K562 (cell line): ENCODE measurements at regions not wholly inside any gene's neighbourhood (a gene's known extent, or its start where the extent isn't known, plus 50 kb on each side); places are given as distances from the start of the nearest gene placed in this dataset.

ENCODE experiments used
- ATAC-seq: fragments of 200-7000 bp; cut with Tn5 transposase; 3 replicates; pipeline ENCODE4 v1.9.1; 2020; ENCODE audit warnings: moderate library complexity
- BruUV-seq: library from RNA; stranded (reverse); fragments of 400-500 nt; replicated peaks from 2 replicates; lab custom pipeline; 2021; lab: Mats Ljungman, UMichigan
- CTCF ChIA-PET: fragments of 300-600 bp; formaldehyde crosslinking; extraction: SDS; loops from one replicate; lab custom pipeline; 2021; ENCODE audit warnings: low intra/inter-chr PET ratio; lab: Yijun Ruan, JAX
- POLR2A ChIA-PET: fragments of 300-600, 350-650 bp; sonication (Branson Sonifier 250); formaldehyde crosslinking; extraction: SDS; loops from one replicate; lab custom pipeline; 2021; ENCODE audit warnings: antibody characterized with exemption, inconsistent platforms; lab: Yijun Ruan, JAX
- DNase-seq, 4 experiments: peaks; one replicate each; pipeline versions ENCODE4 v3.0.0 to v3.0.0-alpha.2; 2011 to 2018; ENCODE audit warnings: low spot score in 3 of 4, mixed read lengths in 3 of 4; ENCODE audit errors: extremely low read depth in 1 of 4
- FAIRE-seq: peaks from 2 replicates; lab custom pipeline; 2011; peaks lifted over from hg19 to GRCh38; lab: Jason Lieb, UNC
- H2AFZ ChIP-seq: 2 replicates; pipeline ENCODE4 v1.6.0; 2011; ENCODE audit warnings: low read depth, low read length, control low read depth, inconsistent platforms
- H3K27ac ChIP-seq: fragments of 200-600 bp; 3 replicates; pipeline ENCODE4 v1.8.0; 2011; ENCODE audit warnings: low read depth, mild to moderate bottlenecking, control low read depth, inconsistent platforms, low read length, moderate library complexity, mixed read lengths; ENCODE audit errors: extremely low read depth
- H3K27me3 ChIP-seq, 2 experiments: fragments of 300-600 bp in 1 of 2; 2 replicates in 1 of 2; 3 replicates in 1 of 2; pipeline versions ENCODE4 v1.6.0 to v1.8.0; 2011; ENCODE audit warnings: inconsistent platforms in 2 of 2, low read length in 2 of 2, mild to moderate bottlenecking in 1 of 2, mixed read lengths in 1 of 2, moderate library complexity in 1 of 2; ENCODE audit not compliant: control insufficient read depth in 2 of 2, insufficient read depth in 2 of 2
- H3K36me3 ChIP-seq: fragments of 300-600 bp; 3 replicates; pipeline ENCODE4 v1.8.0; 2011; ENCODE audit warnings: mild to moderate bottlenecking, low read length, inconsistent platforms; ENCODE audit not compliant: control insufficient read depth, insufficient read depth
- H3K4me1 ChIP-seq, 2 experiments: fragments of 200-600 bp in 1 of 2; replicated peaks in 1 of 2; 2 replicates in 1 of 2; 3 replicates in 1 of 2; pipeline versions ENCODE4 v1.5.1 to v1.8.0; 2011; ENCODE audit warnings: inconsistent platforms in 2 of 2, low read length in 2 of 2, mild to moderate bottlenecking in 1 of 2, mixed read lengths in 1 of 2, moderate library complexity in 1 of 2; ENCODE audit not compliant: control insufficient read depth in 2 of 2, insufficient read depth in 2 of 2
- H3K4me2 ChIP-seq: 2 replicates; pipeline ENCODE4 v1.6.1; 2011; ENCODE audit warnings: low read length, control low read depth, inconsistent platforms, mixed read lengths; ENCODE audit not compliant: insufficient read depth
- H3K4me3 ChIP-seq: fragments of 200-600 bp; sonication (generic), shearing (Covaris generic); 2 replicates; pipeline ENCODE4 v1.5.1; 2016; ENCODE audit warnings: control low read depth, inconsistent platforms
- H3K79me2 ChIP-seq: fragments of 200-600 bp; 3 replicates; pipeline ENCODE4 v1.8.0; 2011; ENCODE audit warnings: low read length, inconsistent platforms; ENCODE audit not compliant: control insufficient read depth, insufficient read depth
- H3K9ac ChIP-seq, 2 experiments: 2 replicates each; pipeline versions ENCODE4 v1.6.0 to v1.6.1; 2011; ENCODE audit warnings: low read depth in 2 of 2, low read length in 2 of 2, control low read depth in 1 of 2, inconsistent platforms in 1 of 2, mild to moderate bottlenecking in 1 of 2, mixed read lengths in 1 of 2; ENCODE audit not compliant: insufficient read depth in 1 of 2
- H3K9me1 ChIP-seq: one replicate; pipeline ENCODE4 v1.6.0; 2011; ENCODE audit warnings: inconsistent platforms, mild to moderate bottlenecking, low read length, moderate library complexity; ENCODE audit not compliant: control insufficient read depth, insufficient read depth
- H3K9me3 ChIP-seq: replicated peaks from 2 replicates; pipeline ENCODE4 v1.5.1; 2011; ENCODE audit warnings: low read depth, low read length, inconsistent platforms; ENCODE audit not compliant: control insufficient read depth, insufficient read depth
- H4K20me1 ChIP-seq: replicated peaks from 2 replicates; pipeline ENCODE4 v1.6.1; 2011; ENCODE audit warnings: low read length, inconsistent platforms, mixed read lengths; ENCODE audit not compliant: control insufficient read depth, insufficient read depth
- BRCA1 ChIP-seq, 2 experiments: fragments of 450-650 bp in 1 of 2; sonication (generic) in 1 of 2; formaldehyde crosslinking in 1 of 2; IDR thresholded peaks; 2 replicates each; pipeline versions ENCODE4 v1.5.0 to v1.6.1; 2017 to 2020; ENCODE audit warnings: mild to moderate bottlenecking in 1 of 2, missing genetic modification reagents in 1 of 2
- GTF2F1 ChIP-seq: IDR thresholded peaks from 2 replicates; pipeline ENCODE4 v1.6.1; 2011; ENCODE audit warnings: low read depth, low read length, improper control_type of control experiment
- HINFP ChIP-seq: fragments of 450-650 bp; conservative IDR thresholded peaks from 2 replicates; pipeline ENCODE4 v1.6.1; 2016; ENCODE audit warnings: missing genetic modification characterization, low read depth, mild to moderate bottlenecking, control low read depth, missing compliant biosample characterization
- HSF4 ChIP-seq: fragments of 250-450 bp; sonication (Bioruptor Pico); IDR thresholded peaks from 2 replicates; pipeline ENCODE4 v2.1.2; 2022; ENCODE audit warnings: mild to moderate bottlenecking, moderate library complexity, borderline replicate concordance
- L3MBTL2 ChIP-seq: fragments of 450-650 bp; IDR thresholded peaks from 2 replicates; pipeline ENCODE4 v1.6.1; 2016; ENCODE audit warnings: mild to moderate bottlenecking, moderate library complexity
- LCOR ChIP-seq: sonication (generic); formaldehyde crosslinking; IDR thresholded peaks from 2 replicates; pipeline ENCODE4 v1.8.0; 2022; ENCODE audit warnings: mild to moderate bottlenecking, missing genetic modification reagents
- MAX ChIP-seq: sonication (generic); formaldehyde crosslinking; IDR thresholded peaks from 2 replicates; pipeline ENCODE4 v1.9.0; 2022; ENCODE audit warnings: mild to moderate bottlenecking, missing genetic modification reagents
- MITF ChIP-seq: IDR thresholded peaks from 2 replicates; pipeline ENCODE4 v1.6.1; 2014; ENCODE audit warnings: antibody characterized with exemption
- NCOA2 ChIP-seq, 2 experiments: fragments of 450-650 bp; IDR thresholded peaks; 2 replicates each; pipeline ENCODE4 v1.6.1; 2018; ENCODE audit warnings: mild to moderate bottlenecking in 2 of 2, moderate library complexity in 1 of 2; ENCODE audit not compliant: partially characterized antibody in 2 of 2
- RBM25 ChIP-seq: fragments of 200-400 bp; formaldehyde crosslinking; IDR thresholded peaks from 2 replicates; pipeline ENCODE4 v1.6.1; 2018; ENCODE audit warnings: low read length, low read depth, moderate library complexity; ENCODE audit not compliant: severe bottlenecking
- SLC30A9 ChIP-seq: fragments of 250-450 bp; sonication (Bioruptor Pico); IDR thresholded peaks from 2 replicates; pipeline ENCODE4 v1.8.0; 2022; ENCODE audit warnings: mild to moderate bottlenecking, moderate library complexity
- SPI1 ChIP-seq: IDR thresholded peaks from 2 replicates; pipeline ENCODE4 v1.6.1; 2011; ENCODE audit warnings: low read depth, low read length, control low read depth, borderline replicate concordance
- STAT5A ChIP-seq: IDR thresholded peaks from 2 replicates; pipeline ENCODE4 v1.6.1; 2012; ENCODE audit warnings: low read length, inconsistent platforms, borderline replicate concordance
- ZFP91 ChIP-seq: sonication (generic); formaldehyde crosslinking; IDR thresholded peaks from 2 replicates; pipeline ENCODE4 v1.8.0; 2022; ENCODE audit warnings: mild to moderate bottlenecking, missing genetic modification reagents
- ZNF24 ChIP-seq: fragments of 450-650 bp; IDR thresholded peaks from 2 replicates; pipeline ENCODE4 v1.6.1; 2016
- ZSCAN29 ChIP-seq: fragments of 450-650 bp; IDR thresholded peaks from 2 replicates; pipeline ENCODE4 v1.6.1; 2017
- WGBS: fragments of 100-300 bp; shearing (Covaris generic); methylation state at CpG from one replicate; pipeline ENCODE4 v1.1.6; 2016; ENCODE audit warnings: low coverage, mixed read lengths; ENCODE audit not compliant: insufficient coverage; ENCODE audit errors: missing lambda C conversion rate; 5-methylcytosine and 5-hydroxymethylcytosine counted together
- in situ Hi-C: fragments of 300-500 bp; cut with MboI; formaldehyde crosslinking; loops from 4 replicates; pipeline ENCODE4 v1.15.0; 2018; ENCODE audit warnings: inconsistent platforms, mixed read lengths
- intact Hi-C: fragments of 100-400 bp; cut with micrococcal nuclease; formaldehyde crosslinking; loops from 2 replicates; pipeline ENCODE4 v1.14.2; 2022
- TF ChIP-seq, protein P1 (sequence below): fragments of 250-450 bp; sonication (Bioruptor Pico); IDR thresholded peaks from 2 replicates; pipeline ENCODE4 v1.8.0; 2022; ENCODE audit warnings: inconsistent platforms, mild to moderate bottlenecking, moderate library complexity, borderline replicate concordance

GRCh38 chr3:145952536-145952935 lies 208.4 kb downstream of the PLOD2 start (continued):
- no peak for TF ChIP-seq MITF

- no peak overlapping the region for H3K27ac ChIP-seq
- no peak for ATAC-seq
- no peaks in the 10 kb centered on the region for H3K9me1 ChIP-seq
- no peaks in the 10 kb centered on the region for H4K20me1 ChIP-seq
- no peaks in the 10 kb centered on the region for H3K27me3 ChIP-seq
- H3K79me2 ChIP-seq, result no peaks in the 10 kb centered on the region
- BruUV-seq, result no TSS peak
- ChIA-PET POLR2A (no interaction called here), CTCF (no interaction called here)
- H3K4me3 ChIP-seq, result no peak overlapping the region
- in situ Hi-C loops (no loop called here), intact Hi-C loops (no loop called here)
- no peaks in the 10 kb centered on the region for H3K9me3 ChIP-seq
- no peak for DNase-seq
- H3K9ac ChIP-seq, result no peak overlapping the region
- H2AFZ ChIP-seq, result no peak overlapping the region
- FAIRE-seq, result no peak
- no peak overlapping the region for H3K4me2 ChIP-seq
- no peak for TF ChIP-seq ZFP91 (CRISPR knock-in tag)
- no peak for TF ChIP-seq STAT5A
- TF ChIP-seq GTF2F1, result no peak
- no peak for TF ChIP-seq L3MBTL2
- no peak for TF ChIP-seq ZNF24
- TF ChIP-seq BRCA1 (IDR thresholded peaks at IDR 0.05), result no peak
- TF ChIP-seq BRCA1 (CRISPR knock-in tag; IDR thresholded peaks at IDR 0.05), result no peak
- TF ChIP-seq HSF4 (CRISPR knock-in tag), result no peak
- TF ChIP-seq, protein P1, sequence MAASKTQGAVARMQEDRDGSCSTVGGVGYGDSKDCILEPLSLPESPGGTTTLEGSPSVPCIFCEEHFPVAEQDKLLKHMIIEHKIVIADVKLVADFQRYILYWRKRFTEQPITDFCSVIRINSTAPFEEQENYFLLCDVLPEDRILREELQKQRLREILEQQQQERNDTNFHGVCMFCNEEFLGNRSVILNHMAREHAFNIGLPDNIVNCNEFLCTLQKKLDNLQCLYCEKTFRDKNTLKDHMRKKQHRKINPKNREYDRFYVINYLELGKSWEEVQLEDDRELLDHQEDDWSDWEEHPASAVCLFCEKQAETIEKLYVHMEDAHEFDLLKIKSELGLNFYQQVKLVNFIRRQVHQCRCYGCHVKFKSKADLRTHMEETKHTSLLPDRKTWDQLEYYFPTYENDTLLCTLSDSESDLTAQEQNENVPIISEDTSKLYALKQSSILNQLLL (CRISPR knock-in tag), result no peak
- TF ChIP-seq SLC30A9 (CRISPR knock-in tag), result no peak
- no peak for TF ChIP-seq RBM25
- TF ChIP-seq MAX (CRISPR knock-in tag), result no peak
- no peak for TF ChIP-seq LCOR (CRISPR knock-in tag)
- no peak for TF ChIP-seq HINFP
- TF ChIP-seq ZSCAN29, result no peak
- TF ChIP-seq NCOA2 (IDR thresholded peaks at IDR 0.05; ENCODE audit: partially characterized antibody in 2 of 2), result no peak
- TF ChIP-seq SPI1, result no peak
- 0% methylated on average over 3 of the region's 3 CpGs for WGBS
- no peaks in the 10 kb centered on the region for H3K4me1 ChIP-seq
- H3K36me3 ChIP-seq, result no peaks in the 10 kb centered on the region
Observed at GRCh38 chr3:145953316-145953715, 207.7 kb downstream of the PLOD2 start.
